ENCODE measurements at regions not wholly inside any gene's neighbourhood (a gene's known extent, or its start where the extent isn't known, plus 50 kb on each side); places are given as distances from the start of the nearest gene placed in this dataset.

GRCh38 chr11:106418791-106419190, 341.3 kb downstream of the AASDHPPT start:
- TF ChIP-seq CTCF (IDR thresholded peaks at IDR 0.05; ENCODE audit: insufficient read depth, low read depth, low read length) (no peak), EZH2 (IDR thresholded peaks at IDR 0.05; ENCODE audit: insufficient read depth, low read length) (no peak)

Data from astrocyte (in vitro differentiated cells and primary cell).